HG02588 (cell line): ENCODE measurements at regions not wholly inside any gene's neighbourhood (a gene's known extent, or its start where the extent isn't known, plus 50 kb on each side); places are given as distances from the start of the nearest gene placed in this dataset.

ENCODE experiments used
- ATAC-seq: cut with Tn5 transposase; IDR thresholded peaks from one replicate; pipeline ENCODE4 v1.9.1; 2021; ENCODE audit warnings: mild to moderate bottlenecking, moderate library complexity; ENCODE audit not compliant: unreplicated experiment

GRCh38 chr2:136407117-136407951 lies 289.4 kb upstream of the CXCR4 start:
- ATAC-seq = no peak

DNA sequence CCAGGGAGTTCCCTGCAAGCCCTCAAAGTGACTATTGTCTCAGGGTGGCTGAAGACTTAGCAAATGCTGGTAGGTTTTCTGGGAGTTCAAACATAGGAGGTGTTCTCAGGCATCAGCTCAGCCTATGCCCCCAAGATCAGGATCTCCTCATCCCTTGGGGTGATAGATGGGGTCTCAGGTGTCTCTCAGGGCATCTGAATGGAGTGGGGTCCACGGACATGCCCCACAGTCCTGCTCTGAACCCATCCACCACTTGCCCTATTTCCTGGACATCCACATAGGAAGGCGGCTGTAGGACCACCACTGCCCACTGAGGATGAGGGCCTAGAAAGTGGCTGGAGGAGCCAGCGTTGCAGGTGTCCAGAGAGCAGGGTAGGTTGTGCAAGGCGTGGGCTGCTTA lies 287.0 kb upstream of the CXCR4 start:
- ATAC-seq = no peak

GRCh38 chr2:136404176-136404575 lies 286.2 kb upstream of the CXCR4 start:
- no peak for ATAC-seq

GRCh38 chr2:136402281-136402680 lies 284.3 kb upstream of the CXCR4 start:
- ATAC-seq = no peak

- no peak for ATAC-seq
Measured at GRCh38 chr2:136399667-136400289, 281.8 kb upstream of the CXCR4 start.

DNA sequence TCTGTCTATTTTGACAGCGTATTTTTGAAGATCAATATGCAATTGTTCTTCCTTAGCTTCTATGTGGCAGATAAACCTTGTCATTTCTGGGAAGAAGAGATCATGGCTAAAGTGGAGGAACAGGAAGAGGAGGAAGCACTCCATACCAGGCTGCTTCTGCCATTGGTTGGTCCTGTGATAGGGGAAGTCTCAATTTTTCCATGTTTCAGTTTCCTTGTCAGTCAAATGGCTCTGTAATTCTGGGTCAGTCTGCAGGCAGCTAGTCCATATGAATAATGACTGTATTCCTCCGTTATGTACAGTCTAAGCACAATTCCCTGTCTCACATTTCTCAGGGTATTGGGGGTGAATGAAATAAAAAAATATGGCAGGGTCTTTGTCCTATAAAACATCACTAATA lies 277.6 kb upstream of the CXCR4 start:
- ATAC-seq = no peak

DNA sequence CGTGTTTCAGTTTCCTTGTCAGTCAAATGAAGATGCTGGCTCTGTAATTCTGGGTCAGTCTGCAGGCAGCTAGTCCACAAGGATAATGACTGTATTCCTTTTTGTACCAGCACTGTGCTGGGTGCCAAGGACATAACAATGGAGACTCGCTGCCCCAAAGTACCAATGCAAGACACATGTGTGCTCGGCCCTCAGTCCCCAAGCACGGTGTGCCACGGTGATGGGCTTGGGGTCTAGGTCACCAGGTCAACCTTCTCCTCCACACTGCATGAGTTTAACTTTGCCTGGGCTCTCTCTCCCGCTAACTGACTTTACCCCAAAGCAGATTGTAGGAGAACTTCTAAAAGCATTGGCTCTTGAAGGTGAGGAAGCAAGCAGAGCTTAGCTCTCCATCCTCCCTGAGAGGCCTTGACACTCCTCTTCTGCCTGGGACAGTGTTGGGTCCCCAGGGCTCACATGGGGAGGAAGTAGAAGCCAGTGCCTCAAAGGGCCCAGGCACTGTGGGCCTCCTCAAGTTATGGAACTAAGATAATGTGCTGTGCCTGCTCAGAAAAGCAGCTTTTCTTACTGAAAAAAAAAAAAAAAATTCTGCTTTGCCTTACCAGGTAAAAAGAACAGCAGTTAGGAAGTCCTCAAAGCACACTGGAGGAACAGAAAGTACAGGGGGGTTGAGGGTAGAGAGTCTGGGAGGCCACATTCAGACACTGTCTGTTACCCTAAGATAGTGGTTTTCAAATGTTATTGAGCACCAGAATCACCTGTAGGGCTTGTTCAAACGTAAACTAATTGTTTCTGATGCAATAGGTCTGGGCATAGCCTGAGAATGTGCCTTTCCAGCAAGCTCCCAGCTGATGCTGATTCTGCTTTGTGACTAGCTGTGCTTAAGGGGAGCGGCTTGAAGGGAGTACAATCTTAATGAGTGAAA lies 276.4 kb upstream of the CXCR4 start:
- ATAC-seq = peak; percentile 63

DNA sequence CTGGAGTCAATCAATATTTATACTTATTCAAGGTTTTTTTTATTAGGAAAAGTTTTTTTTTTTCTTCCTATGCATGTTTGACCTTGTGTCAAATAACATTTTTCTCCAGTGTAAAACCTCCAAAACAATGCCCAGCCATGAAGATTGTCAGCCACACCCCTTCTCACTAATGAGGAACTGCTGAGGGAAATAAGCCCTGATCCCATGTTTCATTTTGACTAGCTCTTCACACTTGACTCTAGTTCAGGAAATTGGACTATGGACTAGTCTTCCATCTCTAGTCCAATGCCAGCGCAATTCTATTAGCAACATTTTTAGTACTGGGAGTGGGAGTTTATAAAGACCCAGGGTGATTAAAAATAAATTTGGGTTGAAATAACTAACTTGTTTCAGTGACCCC lies 275.6 kb upstream of the CXCR4 start:
- no peak for ATAC-seq

- ATAC-seq = no peak
Measured at GRCh38 chr2:136392897-136393505, 275.1 kb upstream of the CXCR4 start.

DNA sequence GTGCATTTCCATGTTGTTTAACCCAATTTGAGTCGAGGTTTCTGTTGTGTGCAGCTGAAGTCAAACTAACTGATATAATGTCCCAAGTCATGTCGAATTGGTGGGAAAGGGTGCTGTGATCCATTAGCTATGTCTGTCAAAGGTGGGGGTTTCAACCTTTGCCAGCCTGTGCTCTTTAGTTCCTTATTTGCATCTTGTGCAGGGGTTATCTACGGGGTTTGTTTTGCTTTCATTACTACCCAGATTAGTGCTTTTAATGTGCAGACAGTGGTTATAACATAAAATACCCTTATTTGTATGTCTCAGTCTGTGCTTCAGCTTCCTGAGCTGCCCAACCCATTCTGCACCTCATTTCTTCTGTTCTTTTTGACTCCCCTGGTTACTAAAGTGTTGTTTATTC lies 271.9 kb upstream of the CXCR4 start:
- ATAC-seq = peak; percentile 72

- no peak for ATAC-seq
Measured at GRCh38 chr2:136386046-136386445, 268.1 kb upstream of the CXCR4 start.

DNA sequence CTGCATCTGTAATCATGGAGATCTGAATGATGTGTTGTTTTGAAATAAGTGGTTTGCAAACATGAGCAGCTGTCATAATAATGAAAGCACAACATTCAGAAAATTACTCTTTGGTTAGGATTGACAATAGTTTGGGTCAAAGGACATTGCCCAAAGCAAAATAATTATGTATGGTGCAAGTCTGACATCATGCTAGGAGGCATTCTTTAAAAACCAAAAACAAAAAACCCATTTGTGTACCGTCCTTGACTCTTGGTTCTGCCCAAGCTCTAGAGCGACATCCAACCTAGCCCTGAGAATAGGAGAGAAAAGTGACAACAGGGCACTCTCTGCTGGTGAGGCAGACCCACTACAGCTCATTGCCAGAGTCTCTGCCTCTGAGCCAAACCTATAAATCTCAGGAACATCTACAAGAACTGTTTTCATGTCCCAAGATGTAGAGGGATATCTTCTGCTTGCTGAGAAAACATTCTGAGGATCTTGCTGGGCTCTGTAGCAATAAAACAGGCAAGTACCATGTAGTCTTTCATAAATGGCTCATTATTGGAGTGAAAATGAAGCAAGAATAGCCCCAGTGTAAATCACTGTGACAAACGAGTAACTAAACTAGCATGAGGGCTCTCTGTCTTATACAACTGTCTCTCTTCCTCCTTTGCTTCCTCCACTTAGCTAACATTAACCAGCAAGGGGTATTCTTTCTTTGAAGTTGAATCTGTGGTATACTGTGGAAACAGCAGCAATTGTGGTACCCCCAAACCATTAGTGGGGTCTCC lies 266.8 kb upstream of the CXCR4 start:
- peak; percentile 32 for ATAC-seq

- no peak for ATAC-seq
Measured at GRCh38 chr2:136383167-136383566, 265.2 kb upstream of the CXCR4 start.

- ATAC-seq = peak; percentile 85
Measured at GRCh38 chr2:136381722-136382633, 264.0 kb upstream of the CXCR4 start.

DNA sequence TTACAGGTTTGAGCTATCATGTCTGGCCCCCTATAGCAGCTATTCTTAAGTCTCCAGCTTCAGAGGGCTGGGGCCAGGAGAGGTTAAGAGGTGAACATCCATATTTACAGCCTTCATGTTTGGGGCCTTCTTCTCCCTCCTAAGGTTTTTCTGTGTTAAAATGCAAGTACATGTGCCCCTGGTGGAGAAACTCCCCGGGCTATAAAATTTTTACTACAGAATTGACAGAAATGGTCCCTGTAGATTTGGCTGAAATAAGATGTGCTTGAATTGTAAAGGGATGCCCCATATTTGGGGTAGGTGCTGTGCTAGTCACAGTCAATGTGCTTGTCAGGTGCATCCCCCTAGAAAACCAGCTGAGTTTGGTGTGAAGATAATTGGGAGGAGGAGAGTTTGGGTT lies 263.3 kb upstream of the CXCR4 start:
- no peak for ATAC-seq

GRCh38 chr2:136378712-136379595 lies 261.0 kb upstream of the CXCR4 start:
- ATAC-seq = no peak

DNA sequence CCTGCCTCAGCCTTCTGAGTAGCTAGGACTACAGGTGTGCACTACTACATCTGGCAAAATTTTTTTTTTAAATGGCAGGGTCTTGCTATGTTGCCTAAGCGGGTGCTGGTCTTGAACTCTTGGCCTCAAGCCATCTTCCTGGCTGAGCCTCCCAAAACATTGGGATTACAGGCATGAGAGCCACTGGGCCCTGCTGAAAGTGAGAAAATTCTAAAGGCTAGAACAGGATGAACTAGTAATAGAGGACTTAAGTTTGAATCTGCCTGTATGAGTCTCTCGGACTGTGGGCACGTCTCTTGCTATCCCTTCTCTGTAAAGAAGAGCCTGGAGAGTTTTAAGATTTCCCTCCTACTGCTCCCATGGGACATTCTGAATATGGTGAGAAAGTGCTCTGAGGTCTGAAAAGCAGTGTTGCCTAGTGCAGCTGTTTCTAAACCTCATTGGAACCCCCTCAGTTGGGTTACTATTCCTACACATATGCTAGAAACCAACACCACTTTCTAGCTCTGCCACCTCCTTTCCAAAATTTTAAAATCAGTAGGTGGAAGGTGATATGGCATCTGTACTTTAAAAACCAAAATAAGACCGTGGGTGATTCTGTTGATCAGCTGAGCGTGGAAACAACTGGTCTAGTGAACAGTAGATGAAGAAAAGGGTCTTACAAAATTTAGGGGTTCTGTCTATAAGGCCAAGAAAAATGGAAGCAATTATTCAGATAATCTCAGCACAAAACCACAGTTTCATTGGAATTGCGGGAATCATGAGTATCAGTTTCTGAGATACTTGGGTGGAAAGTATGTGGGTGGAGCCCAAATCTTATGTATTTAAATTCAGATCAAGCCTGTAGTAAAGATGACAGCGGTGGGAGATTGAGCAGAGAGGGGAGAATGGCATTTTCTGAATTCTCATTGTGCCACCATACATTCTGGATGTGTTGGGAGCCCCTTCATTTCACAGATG lies 259.8 kb upstream of the CXCR4 start:
- ATAC-seq = no peak
